ENCODE measurements at regions not wholly inside any gene's neighbourhood (a gene's known extent, or its start where the extent isn't known, plus 50 kb on each side); places are given as distances from the start of the nearest gene placed in this dataset.

GRCh38 chr18:27711382-27711781 is 465.5 kb downstream of the CDH2 start:
- intact Hi-C loops (cut with DNase I; ENCODE audit: low total_unique reads), result no loop called here
- no peaks in the 10 kb centered on the region for H3K36me3 ChIP-seq
- no peaks in the 10 kb centered on the region for H3K4me1 ChIP-seq
- H3K4me3 ChIP-seq, result no peak overlapping the region
- TF ChIP-seq, protein P1, sequence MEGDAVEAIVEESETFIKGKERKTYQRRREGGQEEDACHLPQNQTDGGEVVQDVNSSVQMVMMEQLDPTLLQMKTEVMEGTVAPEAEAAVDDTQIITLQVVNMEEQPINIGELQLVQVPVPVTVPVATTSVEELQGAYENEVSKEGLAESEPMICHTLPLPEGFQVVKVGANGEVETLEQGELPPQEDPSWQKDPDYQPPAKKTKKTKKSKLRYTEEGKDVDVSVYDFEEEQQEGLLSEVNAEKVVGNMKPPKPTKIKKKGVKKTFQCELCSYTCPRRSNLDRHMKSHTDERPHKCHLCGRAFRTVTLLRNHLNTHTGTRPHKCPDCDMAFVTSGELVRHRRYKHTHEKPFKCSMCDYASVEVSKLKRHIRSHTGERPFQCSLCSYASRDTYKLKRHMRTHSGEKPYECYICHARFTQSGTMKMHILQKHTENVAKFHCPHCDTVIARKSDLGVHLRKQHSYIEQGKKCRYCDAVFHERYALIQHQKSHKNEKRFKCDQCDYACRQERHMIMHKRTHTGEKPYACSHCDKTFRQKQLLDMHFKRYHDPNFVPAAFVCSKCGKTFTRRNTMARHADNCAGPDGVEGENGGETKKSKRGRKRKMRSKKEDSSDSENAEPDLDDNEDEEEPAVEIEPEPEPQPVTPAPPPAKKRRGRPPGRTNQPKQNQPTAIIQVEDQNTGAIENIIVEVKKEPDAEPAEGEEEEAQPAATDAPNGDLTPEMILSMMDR (IDR thresholded peaks at IDR 0.05), result no peak
- TF ChIP-seq POLR2A (IDR thresholded peaks at IDR 0.05), result no peak
- H3K27me3 ChIP-seq, result no peaks in the 10 kb centered on the region
- no peak overlapping the region for H3K27ac ChIP-seq
- no peaks in the 10 kb centered on the region for H3K9me3 ChIP-seq
- no peak for DNase-seq

DNA sequence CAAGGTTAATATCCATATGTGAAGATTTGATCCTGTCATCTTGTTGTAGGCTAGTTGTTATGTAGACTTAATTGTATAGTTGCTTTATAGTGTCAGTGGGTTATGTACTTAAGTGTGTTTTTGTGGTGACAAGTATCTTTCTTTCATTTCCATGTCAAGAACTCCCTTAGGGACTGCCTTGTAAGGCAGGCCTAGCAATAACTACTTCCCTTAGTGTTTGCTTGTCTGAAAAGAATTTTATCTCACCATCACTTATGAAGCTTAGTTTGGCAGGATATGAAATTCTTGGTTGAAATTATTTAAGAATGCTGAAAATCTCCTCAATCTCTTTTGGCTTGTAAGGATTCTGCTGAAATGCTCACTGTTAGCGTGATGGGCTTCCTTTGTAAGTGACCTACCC is 467.6 kb downstream of the CDH2 start:
- intact Hi-C loops (cut with DNase I; ENCODE audit: low total_unique reads), result no loop called here
- no peak for DNase-seq
- no peak overlapping the region for H3K27ac ChIP-seq
- H3K9me3 ChIP-seq, result no peaks in the 10 kb centered on the region
- H3K36me3 ChIP-seq, result no peaks in the 10 kb centered on the region
- H3K27me3 ChIP-seq, result no peaks in the 10 kb centered on the region
- TF ChIP-seq POLR2A (IDR thresholded peaks at IDR 0.05), result no peak
- TF ChIP-seq, protein P1 (IDR thresholded peaks at IDR 0.05), result no peak
- no peaks in the 10 kb centered on the region for H3K4me1 ChIP-seq
- H3K4me3 ChIP-seq, result no peak overlapping the region

- no peaks in the 10 kb centered on the region for H3K36me3 ChIP-seq
- H3K27me3 ChIP-seq, result no peaks in the 10 kb centered on the region
- intact Hi-C loops (cut with DNase I; ENCODE audit: low total_unique reads), result no loop called here
- H3K9me3 ChIP-seq, result no peaks in the 10 kb centered on the region
- H3K4me1 ChIP-seq, result no peaks in the 10 kb centered on the region
- H3K27ac ChIP-seq, result no peak overlapping the region
- H3K4me3 ChIP-seq, result no peak overlapping the region
- no peak for DNase-seq
- TF ChIP-seq, protein P1 (IDR thresholded peaks at IDR 0.05), result no peak
- TF ChIP-seq POLR2A (IDR thresholded peaks at IDR 0.05), result no peak
These were observed 469.7 kb downstream of the CDH2 start for GRCh38 chr18:27707201-27707600.

DNA sequence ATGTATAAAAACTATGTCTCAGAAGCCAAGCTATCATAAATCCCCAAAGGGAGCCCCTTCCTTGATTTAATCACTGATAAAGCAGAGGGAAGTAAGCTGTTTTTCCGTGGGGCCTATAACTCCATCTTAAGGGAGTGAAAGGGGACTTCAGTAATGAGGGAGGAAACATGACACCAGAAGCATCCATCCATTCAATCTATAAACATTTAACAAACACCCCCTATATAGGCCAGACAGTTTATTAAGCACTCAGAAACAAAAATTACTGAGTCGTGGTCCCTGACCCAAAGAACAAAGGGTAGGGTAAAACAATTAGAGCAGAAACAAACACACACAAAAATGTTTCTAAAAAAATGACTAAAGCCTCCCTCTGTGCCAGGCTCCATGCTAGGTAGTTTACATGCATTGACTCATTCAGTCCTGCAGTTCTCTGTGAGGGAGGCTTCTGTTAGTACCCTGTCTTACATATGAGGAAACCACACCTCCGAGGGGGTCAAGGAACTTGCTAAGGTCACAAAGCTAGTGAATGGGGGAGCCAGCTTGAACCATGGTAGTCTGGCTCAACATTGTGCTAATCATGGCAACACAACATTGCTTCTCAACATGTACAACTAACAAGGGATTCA is 472.1 kb downstream of the CDH2 start:
- intact Hi-C loops (cut with DNase I; ENCODE audit: low total_unique reads), result no loop called here
- no peak for TF ChIP-seq POLR2A (IDR thresholded peaks at IDR 0.05)
- TF ChIP-seq, protein P1 (IDR thresholded peaks at IDR 0.05), result no peak

DNA sequence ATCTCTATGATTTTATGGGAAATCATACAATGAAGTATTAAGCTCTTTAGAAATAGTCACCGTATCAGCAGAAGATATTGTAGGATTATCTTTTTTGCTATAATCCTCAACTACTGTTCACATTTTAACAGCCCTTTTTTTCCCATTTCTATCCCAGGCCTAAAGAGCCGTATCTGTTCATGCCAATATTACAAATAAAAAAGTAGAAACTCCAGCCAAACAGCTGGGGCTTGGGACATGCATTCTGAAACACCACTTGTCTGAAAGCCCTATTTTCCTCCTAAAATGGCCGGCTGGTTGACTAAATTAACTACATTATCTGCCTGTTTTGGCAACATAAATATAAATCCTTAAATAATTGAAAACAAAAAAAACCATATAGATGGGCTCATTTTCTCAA is 477.8 kb downstream of the CDH2 start:
- no peak for TF ChIP-seq POLR2A (IDR thresholded peaks at IDR 0.05)
- TF ChIP-seq, protein P1 (IDR thresholded peaks at IDR 0.05), result no peak
- no peak overlapping the region for H3K27ac ChIP-seq
- no peaks in the 10 kb centered on the region for H3K27me3 ChIP-seq
- no peak overlapping the region for H3K4me3 ChIP-seq
- DNase-seq, result no peak
- no peaks in the 10 kb centered on the region for H3K36me3 ChIP-seq
- H3K9me3 ChIP-seq, result no peaks in the 10 kb centered on the region
- intact Hi-C loops (cut with DNase I; ENCODE audit: low total_unique reads), result no loop called here
- no peaks in the 10 kb centered on the region for H3K4me1 ChIP-seq

More for the DNA sequence above, 472.1 kb downstream of the CDH2 start:
- no peak overlapping the region for H3K27ac ChIP-seq
- H3K36me3 ChIP-seq, result no peaks in the 10 kb centered on the region
- no peaks in the 10 kb centered on the region for H3K27me3 ChIP-seq
- no peak for DNase-seq
- no peaks in the 10 kb centered on the region for H3K4me1 ChIP-seq
- no peak overlapping the region for H3K4me3 ChIP-seq
- H3K9me3 ChIP-seq, result no peaks in the 10 kb centered on the region

Measured in uterus (tissue), 3 donors.